H1 (cell line): ENCODE measurements at regions not wholly inside any gene's neighbourhood (a gene's known extent, or its start where the extent isn't known, plus 50 kb on each side); places are given as distances from the start of the nearest gene placed in this dataset.

ENCODE experiments used
- GTF2F1 ChIP-seq: IDR thresholded peaks from 2 replicates; pipeline ENCODE4 v1.6.1; 2012; ENCODE audit warnings: low read depth, low read length, improper control_type of control experiment, borderline replicate concordance
- HDAC6 ChIP-seq: IDR thresholded peaks from one replicate; pipeline ENCODE4 v1.7.1; 2012; ENCODE audit warnings: low read depth, mild to moderate bottlenecking, inconsistent platforms, low read length, moderate library complexity
- RNF2 ChIP-seq: fragments of 200-900, 300-1000 bp; sonication (generic); IDR thresholded peaks from 2 replicates; pipeline ENCODE4 v1.7.1; 2016; ENCODE audit warnings: borderline replicate concordance, low read depth, mild to moderate bottlenecking, antibody characterized with exemption, low read length; ENCODE audit not compliant: poor library complexity, severe bottlenecking; ENCODE audit errors: missing control alignments

DNA sequence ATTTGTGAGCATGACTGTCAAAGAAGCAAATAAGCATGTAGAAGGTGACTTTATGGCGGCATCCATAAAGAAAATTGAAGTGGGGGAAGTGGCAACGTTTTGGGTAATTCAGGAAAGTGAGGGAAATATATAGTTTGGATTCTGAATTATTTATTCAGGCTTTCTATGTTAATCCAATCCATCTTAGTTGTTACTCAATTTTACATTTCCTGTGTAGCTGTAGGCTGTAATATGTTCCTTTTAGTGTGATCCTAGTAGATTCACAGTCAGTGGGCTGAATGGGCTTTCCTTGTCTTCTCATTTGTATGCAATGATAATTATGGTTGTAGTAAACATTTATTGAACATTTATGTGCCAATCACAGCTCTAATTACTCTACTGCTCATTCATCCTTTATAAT lies 654.1 kb downstream of the EDEM1 start (continued):
- TF ChIP-seq RNF2: no peak
- TF ChIP-seq HDAC6: no peak
- TF ChIP-seq GTF2F1: no peak
